ENCODE measurements at regions not wholly inside any gene's neighbourhood (a gene's known extent, or its start where the extent isn't known, plus 50 kb on each side); places are given as distances from the start of the nearest gene placed in this dataset.

- Mint-ChIP-seq H3K4me3 (no peak overlapping the region), H3K27me3 (no peaks in the 10 kb centered on the region), H3K36me3 (no peaks in the 10 kb centered on the region), H3K4me1 (no peaks in the 10 kb centered on the region), H3K27ac (no peak overlapping the region), H3K9me3 (no peaks in the 10 kb centered on the region)
- ATAC-seq (ENCODE audit: low read depth) (no peak), DNase-seq (no peak)
- POLR2A ChIA-PET, result no interaction called here
Observed at GRCh38 chr3:82030916-82031315, 269.5 kb upstream of the GBE1 start.

GRCh38 chr3:82022836-82023235 is 261.4 kb upstream of the GBE1 start:
- Mint-ChIP-seq H3K36me3 (no peaks in the 10 kb centered on the region), H3K4me3 (no peak overlapping the region)
- POLR2A ChIA-PET, result no interaction called here

GRCh38 chr3:82020282-82020681 is 258.8 kb upstream of the GBE1 start:
- no peaks in the 10 kb centered on the region for H3K4me1 Mint-ChIP-seq
- no peaks in the 10 kb centered on the region for H3K36me3 Mint-ChIP-seq
- POLR2A ChIA-PET, result no interaction called here
- H3K4me3 Mint-ChIP-seq, result no peak overlapping the region
- H3K9me3 Mint-ChIP-seq, result no peaks in the 10 kb centered on the region
- DNase-seq (no peak), ATAC-seq (ENCODE audit: low read depth) (no peak)
- H3K27me3 Mint-ChIP-seq, result no peaks in the 10 kb centered on the region
- no peak overlapping the region for H3K27ac Mint-ChIP-seq

More at GRCh38 chr3:82022836-82023235, 261.4 kb upstream of the GBE1 start:
- H3K27me3 Mint-ChIP-seq, result no peaks in the 10 kb centered on the region
- ATAC-seq (ENCODE audit: low read depth), result no peak
- no peaks in the 10 kb centered on the region for H3K4me1 Mint-ChIP-seq
- DNase-seq, result no peak
- no peak overlapping the region for H3K27ac Mint-ChIP-seq
- H3K9me3 Mint-ChIP-seq, result no peaks in the 10 kb centered on the region

- POLR2A ChIA-PET, result no interaction called here
Observed at GRCh38 chr3:82015241-82015640, 253.8 kb upstream of the GBE1 start.

GRCh38 chr3:82012775-82013174 is 251.3 kb upstream of the GBE1 start:
- Mint-ChIP-seq H3K4me1 (no peaks in the 10 kb centered on the region), H3K9me3 (peaks cover 2% of the 10 kb centered on the region), H3K27me3 (no peaks in the 10 kb centered on the region), H3K27ac (no peak overlapping the region), H3K36me3 (no peaks in the 10 kb centered on the region), H3K4me3 (no peak overlapping the region)
- DNase-seq, result no peak
- no peak for ATAC-seq (ENCODE audit: low read depth)
- POLR2A ChIA-PET, result no interaction called here

More at GRCh38 chr3:82015241-82015640, 253.8 kb upstream of the GBE1 start:
- ATAC-seq (ENCODE audit: low read depth) (no peak), DNase-seq (no peak)
- Mint-ChIP-seq H3K27me3 (no peaks in the 10 kb centered on the region), H3K36me3 (no peaks in the 10 kb centered on the region), H3K4me1 (no peaks in the 10 kb centered on the region), H3K27ac (no peak overlapping the region), H3K4me3 (no peak overlapping the region), H3K9me3 (peaks cover 2% of the 10 kb centered on the region)

GRCh38 chr3:82011336-82011735 is 249.9 kb upstream of the GBE1 start:
- Mint-ChIP-seq H3K4me3 (no peak overlapping the region), H3K9me3 (peaks cover 2% of the 10 kb centered on the region), H3K27ac (no peak overlapping the region), H3K4me1 (no peaks in the 10 kb centered on the region), H3K27me3 (peaks cover 3% of the 10 kb centered on the region), H3K36me3 (no peaks in the 10 kb centered on the region)
- POLR2A ChIA-PET, result no interaction called here
- DNase-seq (no peak), ATAC-seq (ENCODE audit: low read depth) (no peak)

- ATAC-seq (ENCODE audit: low read depth), result no peak
- Mint-ChIP-seq H3K27ac (no peak overlapping the region), H3K4me3 (no peak overlapping the region), H3K9me3 (no peaks in the 10 kb centered on the region), H3K36me3 (no peaks in the 10 kb centered on the region), H3K4me1 (no peaks in the 10 kb centered on the region), H3K27me3 (peaks cover 3% of the 10 kb centered on the region)
- POLR2A ChIA-PET, result no interaction called here
- DNase-seq, result no peak
Observed at GRCh38 chr3:82005266-82005665, 243.8 kb upstream of the GBE1 start.

- H3K4me3 Mint-ChIP-seq, result no peak overlapping the region
- ATAC-seq (ENCODE audit: low read depth) (no peak), DNase-seq (no peak)
- POLR2A ChIA-PET, result no interaction called here
- no peaks in the 10 kb centered on the region for H3K9me3 Mint-ChIP-seq
- no peaks in the 10 kb centered on the region for H3K36me3 Mint-ChIP-seq
- H3K4me1 Mint-ChIP-seq, result no peaks in the 10 kb centered on the region
- peaks cover 3% of the 10 kb centered on the region for H3K27me3 Mint-ChIP-seq
- no peak overlapping the region for H3K27ac Mint-ChIP-seq
Observed at GRCh38 chr3:82004266-82004665, 242.8 kb upstream of the GBE1 start.

GRCh38 chr3:82002986-82003642 is 241.7 kb upstream of the GBE1 start:
- no peaks in the 10 kb centered on the region for H3K36me3 Mint-ChIP-seq
- peaks cover 3% of the 10 kb centered on the region for H3K27me3 Mint-ChIP-seq
- H3K27ac Mint-ChIP-seq, result no peak overlapping the region
- H3K4me3 Mint-ChIP-seq, result no peak overlapping the region
- no peaks in the 10 kb centered on the region for H3K4me1 Mint-ChIP-seq
- ATAC-seq (ENCODE audit: low read depth) (no peak), DNase-seq (no peak)
- POLR2A ChIA-PET, result no interaction called here
- no peaks in the 10 kb centered on the region for H3K9me3 Mint-ChIP-seq

GRCh38 chr3:82002491-82002890 is 241.0 kb upstream of the GBE1 start:
- no peaks in the 10 kb centered on the region for H3K36me3 Mint-ChIP-seq
- H3K27me3 Mint-ChIP-seq, result peaks cover 3% of the 10 kb centered on the region
- no peak for ATAC-seq (ENCODE audit: low read depth)
- POLR2A ChIA-PET, result no interaction called here
- H3K4me1 Mint-ChIP-seq, result no peaks in the 10 kb centered on the region
- no peak overlapping the region for H3K4me3 Mint-ChIP-seq
- DNase-seq, result no peak
- no peaks in the 10 kb centered on the region for H3K9me3 Mint-ChIP-seq
- no peak overlapping the region for H3K27ac Mint-ChIP-seq

GRCh38 chr3:82001276-82001923 is 240.0 kb upstream of the GBE1 start:
- DNase-seq, result no peak
- POLR2A ChIA-PET, result no interaction called here
- Mint-ChIP-seq H3K27ac (no peak overlapping the region), H3K27me3 (no peaks in the 10 kb centered on the region), H3K4me3 (no peak overlapping the region), H3K4me1 (no peaks in the 10 kb centered on the region), H3K36me3 (no peaks in the 10 kb centered on the region), H3K9me3 (no peaks in the 10 kb centered on the region)
- ATAC-seq (ENCODE audit: low read depth), result no peak

- Mint-ChIP-seq H3K27me3 (no peaks in the 10 kb centered on the region), H3K9me3 (no peaks in the 10 kb centered on the region), H3K4me3 (no peak overlapping the region), H3K4me1 (no peaks in the 10 kb centered on the region), H3K27ac (no peak overlapping the region), H3K36me3 (no peaks in the 10 kb centered on the region)
- no peak for DNase-seq
- ATAC-seq (ENCODE audit: low read depth), result no peak
- POLR2A ChIA-PET, result no interaction called here
Observed at GRCh38 chr3:82000773-82001172, 239.3 kb upstream of the GBE1 start.

GRCh38 chr3:82000350-82000749 is 238.9 kb upstream of the GBE1 start:
- H3K4me3 Mint-ChIP-seq, result no peak overlapping the region
- ATAC-seq (ENCODE audit: low read depth) (no peak), DNase-seq (no peak)
- no peak overlapping the region for H3K27ac Mint-ChIP-seq
- H3K27me3 Mint-ChIP-seq, result no peaks in the 10 kb centered on the region
- no peaks in the 10 kb centered on the region for H3K4me1 Mint-ChIP-seq
- no peaks in the 10 kb centered on the region for H3K36me3 Mint-ChIP-seq
- POLR2A ChIA-PET, result no interaction called here
- H3K9me3 Mint-ChIP-seq, result no peaks in the 10 kb centered on the region

GRCh38 chr3:81998907-81999306 is 237.5 kb upstream of the GBE1 start:
- H3K4me3 Mint-ChIP-seq, result no peak overlapping the region
- no peak overlapping the region for H3K27ac Mint-ChIP-seq
- POLR2A ChIA-PET, result no interaction called here
- ATAC-seq (ENCODE audit: low read depth) (no peak), DNase-seq (no peak)
- H3K36me3 Mint-ChIP-seq, result no peaks in the 10 kb centered on the region
- H3K27me3 Mint-ChIP-seq, result no peaks in the 10 kb centered on the region
- H3K4me1 Mint-ChIP-seq, result no peaks in the 10 kb centered on the region
- H3K9me3 Mint-ChIP-seq, result no peaks in the 10 kb centered on the region
